Transverse colon (tissue), 4 donors: ENCODE measurements at regions not wholly inside any gene's neighbourhood (a gene's known extent, or its start where the extent isn't known, plus 50 kb on each side); places are given as distances from the start of the nearest gene placed in this dataset.

Experiments used
- EP300 ChIP-seq: sonication (generic); formaldehyde crosslinking; IDR thresholded peaks from one replicate; pipeline ENCODE4 v1.6.1; 2017; ENCODE audit warnings: antibody characterized with exemption, low read depth
- POLR2AphosphoS5 ChIP-seq, 3 donors: sonication (generic); formaldehyde crosslinking; IDR thresholded peaks; one replicate each; pipeline ENCODE4 v1.6.1; 2016; ENCODE audit warnings: antibody characterized with exemption in 3 of 3
- TF ChIP-seq, protein P1 (sequence below), 5 experiments: fragments of 200-600 bp in 3 of 5; fragments of 450-650 bp in 2 of 5; sonication (generic) in 3 of 5; IDR thresholded peaks; 1 replicate in 2 of 5; 2 replicates in 3 of 5; pipeline ENCODE4 v1.5.1; 2016 to 2017; ENCODE audit warnings: antibody characterized with exemption in 5 of 5, inconsistent platforms in 3 of 5, mild to moderate bottlenecking in 2 of 5, moderate library complexity in 1 of 5

DNA sequence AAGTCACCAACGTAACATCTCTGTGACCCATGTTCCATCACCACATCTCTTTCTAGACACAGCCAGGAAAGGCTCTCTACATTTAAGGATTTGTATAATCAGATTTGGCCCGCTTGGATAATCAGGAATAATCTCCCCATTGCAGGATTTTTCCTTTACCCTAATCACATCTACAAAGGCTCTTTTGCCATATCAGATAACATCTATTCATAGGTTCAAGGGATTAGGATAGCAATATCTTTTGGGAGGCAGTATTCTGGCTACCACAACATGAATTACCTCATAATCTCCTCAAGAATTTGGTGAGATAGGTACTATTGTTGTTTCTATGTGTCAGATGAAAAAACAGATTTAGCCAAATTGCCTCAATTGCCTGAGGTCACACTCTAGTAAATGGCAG lies 142.8 kb upstream of the UBASH3B start:
- TF ChIP-seq, protein P1, sequence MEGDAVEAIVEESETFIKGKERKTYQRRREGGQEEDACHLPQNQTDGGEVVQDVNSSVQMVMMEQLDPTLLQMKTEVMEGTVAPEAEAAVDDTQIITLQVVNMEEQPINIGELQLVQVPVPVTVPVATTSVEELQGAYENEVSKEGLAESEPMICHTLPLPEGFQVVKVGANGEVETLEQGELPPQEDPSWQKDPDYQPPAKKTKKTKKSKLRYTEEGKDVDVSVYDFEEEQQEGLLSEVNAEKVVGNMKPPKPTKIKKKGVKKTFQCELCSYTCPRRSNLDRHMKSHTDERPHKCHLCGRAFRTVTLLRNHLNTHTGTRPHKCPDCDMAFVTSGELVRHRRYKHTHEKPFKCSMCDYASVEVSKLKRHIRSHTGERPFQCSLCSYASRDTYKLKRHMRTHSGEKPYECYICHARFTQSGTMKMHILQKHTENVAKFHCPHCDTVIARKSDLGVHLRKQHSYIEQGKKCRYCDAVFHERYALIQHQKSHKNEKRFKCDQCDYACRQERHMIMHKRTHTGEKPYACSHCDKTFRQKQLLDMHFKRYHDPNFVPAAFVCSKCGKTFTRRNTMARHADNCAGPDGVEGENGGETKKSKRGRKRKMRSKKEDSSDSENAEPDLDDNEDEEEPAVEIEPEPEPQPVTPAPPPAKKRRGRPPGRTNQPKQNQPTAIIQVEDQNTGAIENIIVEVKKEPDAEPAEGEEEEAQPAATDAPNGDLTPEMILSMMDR (IDR thresholded peaks at IDR 0.05): no peak
- TF ChIP-seq POLR2AphosphoS5 (IDR thresholded peaks at IDR 0.05) (no peak), EP300 (no peak)
